SK-N-SH (cell line): ENCODE measurements at regions not wholly inside any gene's neighbourhood (a gene's known extent, or its start where the extent isn't known, plus 50 kb on each side); places are given as distances from the start of the nearest gene placed in this dataset.

Experiments
- CTCF ChIA-PET: fragments of 300-600, 350-600 bp; formaldehyde crosslinking; extraction: SDS; loops from one replicate; lab custom pipeline; 2021; lab: Yijun Ruan, JAX
- POLR2A ChIA-PET: fragments of 350-600 bp; sonication (Branson Sonifier 250); formaldehyde crosslinking; extraction: SDS; loops from one replicate; lab custom pipeline; 2020; ENCODE audit warnings: antibody characterized with exemption, inconsistent platforms; lab: Yijun Ruan, JAX
- DNase-seq: peaks from one replicate; pipeline ENCODE4 v3.0.0; 2012
- H2AFZ ChIP-seq: fragments of 200-600 bp; sonication (generic); 2 replicates; pipeline ENCODE4 v1.8.1; 2016; ENCODE audit warnings: antibody characterized with exemption, mild to moderate bottlenecking, low read depth
- H3F3A ChIP-seq: fragments of 200-600 bp; sonication (generic); replicated peaks from 2 replicates; pipeline ENCODE3; 2016; ENCODE audit warnings: antibody characterized with exemption, mild to moderate bottlenecking; ENCODE audit not compliant: insufficient read depth
- H3K27ac ChIP-seq, 2 experiments: fragments of 200-500 bp in 1 of 2; fragments of 200-600 bp in 1 of 2; sonication (Bioruptor generic) in 1 of 2; sonication (generic), shearing (Covaris generic) in 1 of 2; 2 replicates each; pipeline versions ENCODE4 v1.5.1 to v1.6.1; 2014 to 2016; ENCODE audit warnings: low read depth in 2 of 2, inconsistent platforms in 1 of 2, low read length in 1 of 2, mild to moderate bottlenecking in 1 of 2, mixed read lengths in 1 of 2
- H3K27me3 ChIP-seq: fragments of 200-600 bp; sonication (generic), shearing (Covaris generic); 2 replicates; pipeline ENCODE4 v1.6.1; 2016; ENCODE audit warnings: mixed run types; ENCODE audit not compliant: insufficient read depth
- H3K36me3 ChIP-seq, 2 experiments: fragments of 200-500 bp in 1 of 2; fragments of 200-600 bp in 1 of 2; sonication (Bioruptor generic) in 1 of 2; sonication (generic) in 1 of 2; replicated peaks in 1 of 2; 2 replicates each; pipeline versions ENCODE3 to v1.5.1; 2014 to 2016; ENCODE audit warnings: low read length in 1 of 2, mild to moderate bottlenecking in 1 of 2; ENCODE audit not compliant: insufficient read depth in 2 of 2, control insufficient read depth in 1 of 2
- H3K4me1 ChIP-seq, 2 experiments: fragments of 200-500 bp in 1 of 2; fragments of 200-600 bp in 1 of 2; sonication (Bioruptor generic) in 1 of 2; sonication (generic), shearing (Covaris generic) in 1 of 2; 2 replicates each; pipeline versions ENCODE4 v1.5.1 to v1.6.1; 2014 to 2016; ENCODE audit warnings: low read depth in 1 of 2, low read length in 1 of 2, mixed run types in 1 of 2; ENCODE audit not compliant: insufficient read depth in 2 of 2, control insufficient read depth in 1 of 2
- H3K4me2 ChIP-seq: fragments of 200-600 bp; sonication (generic), shearing (Covaris generic); 2 replicates; pipeline ENCODE4 v1.6.1; 2017; ENCODE audit warnings: mixed run types
- H3K4me3 ChIP-seq, 2 experiments: fragments of 200-500 bp in 1 of 2; fragments of 200-600 bp in 1 of 2; sonication (Bioruptor generic) in 1 of 2; sonication (generic), shearing (Covaris generic) in 1 of 2; 2 replicates each; pipeline versions ENCODE4 v1.5.1 to v1.8.1; 2014 to 2016; ENCODE audit warnings: low read depth in 2 of 2, inconsistent platforms in 1 of 2, low read length in 1 of 2, mild to moderate bottlenecking in 1 of 2, mixed read lengths in 1 of 2, moderate library complexity in 1 of 2
- H3K79me2 ChIP-seq: fragments of 200-600 bp; sonication (generic); 2 replicates; pipeline ENCODE4 v1.8.1; 2017; ENCODE audit warnings: mild to moderate bottlenecking; ENCODE audit not compliant: insufficient read depth
- H3K9ac ChIP-seq: fragments of 200-600 bp; sonication (generic); 2 replicates; pipeline ENCODE4 v1.6.1; 2017; ENCODE audit warnings: mixed run types
- H3K9me2 ChIP-seq: fragments of 200-600 bp; sonication (generic); 2 replicates; pipeline ENCODE4 v1.6.1; 2017; ENCODE audit warnings: mixed run types
- H3K9me3 ChIP-seq: fragments of 200-600 bp; sonication (generic); 2 replicates; pipeline ENCODE4 v1.6.1; 2017; ENCODE audit warnings: mixed run types, mild to moderate bottlenecking, moderate library complexity
- H4K20me1 ChIP-seq: fragments of 200-600 bp; sonication (generic); 2 replicates; pipeline ENCODE4 v1.6.1; 2017; ENCODE audit warnings: mild to moderate bottlenecking, mixed run types; ENCODE audit not compliant: insufficient read depth
- CTCF ChIP-seq: fragments of 200-600 bp; sonication (generic); IDR thresholded peaks from 2 replicates; pipeline ENCODE4 v1.6.1; 2017; ENCODE audit warnings: antibody characterized with exemption, mild to moderate bottlenecking, moderate library complexity
- EZH2phosphoT487 ChIP-seq: fragments of 200-600 bp; sonication (generic); IDR thresholded peaks from 2 replicates; pipeline ENCODE4 v1.6.1; 2017; ENCODE audit warnings: low read depth, mixed run types, mild to moderate bottlenecking, antibody characterized with exemption, moderate library complexity, borderline replicate concordance
- FOSL2 ChIP-seq: IDR thresholded peaks from 2 replicates; pipeline ENCODE4 v1.4.0; 2012; ENCODE audit warnings: low read depth, mild to moderate bottlenecking, moderate library complexity, borderline replicate concordance
- IRF3 ChIP-seq: fragments of 150-350 bp; IDR thresholded peaks from 2 replicates; pipeline ENCODE4 v1.6.1; 2016; ENCODE audit warnings: mild to moderate bottlenecking, low read depth, low read length
- NFIC ChIP-seq: IDR thresholded peaks from 2 replicates; pipeline ENCODE4 v1.4.0; 2012; ENCODE audit warnings: borderline replicate concordance
- NRF1 ChIP-seq: IDR thresholded peaks from 2 replicates; pipeline ENCODE4 v1.6.1; 2012; ENCODE audit warnings: low read depth, mild to moderate bottlenecking, low read length
- PBX3 ChIP-seq: IDR thresholded peaks from 2 replicates; pipeline ENCODE4; 2012
- RCOR1 ChIP-seq: fragments of 150-350 bp; IDR thresholded peaks from 2 replicates; pipeline ENCODE4 v1.6.1; 2017; ENCODE audit warnings: antibody characterized with exemption, low read length
- SIN3A ChIP-seq: IDR thresholded peaks from 2 replicates; pipeline ENCODE4 v1.6.1; 2012; ENCODE audit warnings: low read depth, mild to moderate bottlenecking, low read length, moderate library complexity, borderline replicate concordance
- SMC3 ChIP-seq: IDR thresholded peaks from 2 replicates; pipeline ENCODE4 v1.6.1; 2012; ENCODE audit warnings: low read depth, low read length, improper control_type of control experiment
- TAF1 ChIP-seq: IDR thresholded peaks from 2 replicates; pipeline ENCODE4 v1.6.1; 2012; ENCODE audit warnings: low read depth, mild to moderate bottlenecking, low read length, moderate library complexity, borderline replicate concordance
- TCF12 ChIP-seq: IDR thresholded peaks from 2 replicates; pipeline ENCODE4 v1.4.0; 2012
- USF1 ChIP-seq: IDR thresholded peaks from 2 replicates; pipeline ENCODE4 v1.4.0; 2012; ENCODE audit warnings: low read depth, borderline replicate concordance
- ZBTB33 ChIP-seq: IDR thresholded peaks from 2 replicates; pipeline ENCODE4 v1.4.0; 2012; ENCODE audit warnings: low read depth, borderline replicate concordance
- WGBS: methylation state at CpG from one replicate; pipeline ENCODE4 v1.1.6; 2017; ENCODE audit warnings: low lambda C conversion rate; 5-methylcytosine and 5-hydroxymethylcytosine counted together

GRCh38 chr18:14930076-14930475 lies 182.1 kb downstream of the ANKRD30B start:
- no peak overlapping the region for H3K27ac ChIP-seq
- H3K4me1 ChIP-seq: no peaks in the 10 kb centered on the region
- peaks cover 14% of the 10 kb centered on the region; the same call in 1 of the 2 replicates for H3K27me3 ChIP-seq
- H4K20me1 ChIP-seq: no peaks in the 10 kb centered on the region
- TF ChIP-seq IRF3 (no peak), NFIC (no peak), ZBTB33 (no peak), PBX3 (no peak), CTCF (no peak)
- H3K36me3 ChIP-seq: no peaks in the 10 kb centered on the region
- no peak overlapping the region for H3K4me3 ChIP-seq
- DNase-seq: no peak
- 26% methylated on average over 3 of the region's 3 CpGs for WGBS
- no peaks in the 10 kb centered on the region for H3K9me3 ChIP-seq
- H3K4me2 ChIP-seq: no peak overlapping the region
- no peaks in the 10 kb centered on the region for H3K79me2 ChIP-seq
- CTCF ChIA-PET: no interaction called here
- POLR2A ChIA-PET: no interaction called here
- no peak overlapping the region for H3K9ac ChIP-seq
- no peaks in the 10 kb centered on the region for H3F3A ChIP-seq
- H2AFZ ChIP-seq: no peak overlapping the region
- H3K9me2 ChIP-seq: no peaks in the 10 kb centered on the region

- 7% methylated on average over 2 of the region's 2 CpGs for WGBS
- H3K27ac ChIP-seq: no peak overlapping the region
- H3K9me3 ChIP-seq: no peaks in the 10 kb centered on the region
- H3K36me3 ChIP-seq: no peaks in the 10 kb centered on the region
- H3K4me1 ChIP-seq: no peaks in the 10 kb centered on the region
- H3K9me2 ChIP-seq: no peaks in the 10 kb centered on the region
- no peaks in the 10 kb centered on the region for H3F3A ChIP-seq
- H3K4me3 ChIP-seq: no peak overlapping the region
- CTCF ChIA-PET: no interaction called here
- H4K20me1 ChIP-seq: no peaks in the 10 kb centered on the region
- H3K79me2 ChIP-seq: no peaks in the 10 kb centered on the region
- no peak overlapping the region for H3K9ac ChIP-seq
- no peak overlapping the region for H3K4me2 ChIP-seq
- H3K27me3 ChIP-seq: peaks cover 17% of the 10 kb centered on the region; the same call in 1 of the 2 replicates
- H2AFZ ChIP-seq: no peak overlapping the region
- no peak for DNase-seq
- POLR2A ChIA-PET: no interaction called here
- TF ChIP-seq CTCF (no peak), USF1 (no peak), FOSL2 (no peak), NRF1 (no peak), SMC3 (no peak), TCF12 (no peak), TAF1 (no peak), EZH2phosphoT487 (no peak), RCOR1 (no peak), SIN3A (no peak)
Measured at GRCh38 chr18:14930576-14930975, 182.6 kb downstream of the ANKRD30B start.
